Omental fat pad (tissue), 3 donors: ENCODE measurements at regions not wholly inside any gene's neighbourhood (a gene's known extent, or its start where the extent isn't known, plus 50 kb on each side); places are given as distances from the start of the nearest gene placed in this dataset.

ENCODE experiments used
- ATAC-seq: fragments of 150-250 bp; one replicate; pipeline ENCODE4 v1.9.1; 2016; ENCODE audit warnings: mild to moderate bottlenecking, moderate library complexity; ENCODE audit not compliant: low FRiP score
- DNase-seq: peaks from one replicate; pipeline ENCODE4 v3.0.0-alpha.2; 2019; ENCODE audit warnings: low spot score
- CTCF ChIP-seq, 3 donors: fragments of 450-650 bp; IDR thresholded peaks; one replicate each; pipeline ENCODE4 v1.5.1; 2016 to 2017; ENCODE audit warnings: antibody characterized with exemption in 3 of 3, mild to moderate bottlenecking in 3 of 3, moderate library complexity in 2 of 3

GRCh38 chr3:159130108-159130507 lies 328.3 kb downstream of the MFSD1 start:
- TF ChIP-seq CTCF (IDR thresholded peaks at IDR 0.05): no peak
- DNase-seq: no peak
- ATAC-seq: no peak

- no peak for ATAC-seq
- TF ChIP-seq CTCF (IDR thresholded peaks at IDR 0.05): no peak
- DNase-seq: no peak
Measured at GRCh38 chr3:159131376-159131775, 329.5 kb downstream of the MFSD1 start.

- TF ChIP-seq CTCF (IDR thresholded peaks at IDR 0.05): no peak
- DNase-seq (no peak), ATAC-seq (no peak)
Measured at GRCh38 chr3:159137949-159138348, 336.1 kb downstream of the MFSD1 start.

- DNase-seq: no peak
- ATAC-seq: no peak
- TF ChIP-seq CTCF (IDR thresholded peaks at IDR 0.05): no peak
Measured at GRCh38 chr3:159139326-159139725, 337.5 kb downstream of the MFSD1 start.

- no peak for DNase-seq
- ATAC-seq: no peak
- no peak for TF ChIP-seq CTCF (IDR thresholded peaks at IDR 0.05)
Measured at GRCh38 chr3:159144472-159144871, 342.6 kb downstream of the MFSD1 start.

GRCh38 chr3:159144891-159145290 lies 343.0 kb downstream of the MFSD1 start:
- no peak for TF ChIP-seq CTCF (IDR thresholded peaks at IDR 0.05)
- no peak for ATAC-seq

GRCh38 chr3:159146392-159146791 lies 344.5 kb downstream of the MFSD1 start:
- DNase-seq (no peak), ATAC-seq (no peak)
- no peak for TF ChIP-seq CTCF (IDR thresholded peaks at IDR 0.05)

More at GRCh38 chr3:159144891-159145290, 343.0 kb downstream of the MFSD1 start:
- no peak for DNase-seq
